ENCODE measurements at regions not wholly inside any gene's neighbourhood (a gene's known extent, or its start where the extent isn't known, plus 50 kb on each side); places are given as distances from the start of the nearest gene placed in this dataset.

- TF ChIP-seq CTCF (IDR thresholded peaks at IDR 0.05) (no peak), POLR2A (IDR thresholded peaks at IDR 0.05) (no peak)
Observed at GRCh38 chr2:237269138-237269875, 144.7 kb downstream of the COL6A3 start.

Data from Peyer's patch (tissue), 4 donors.